SK-N-SH (cell line): ENCODE measurements at regions not wholly inside any gene's neighbourhood (a gene's known extent, or its start where the extent isn't known, plus 50 kb on each side); places are given as distances from the start of the nearest gene placed in this dataset.

Experiments
- CTCF ChIA-PET: fragments of 300-600, 350-600 bp; formaldehyde crosslinking; extraction: SDS; loops from one replicate; lab custom pipeline; 2021; lab: Yijun Ruan, JAX
- POLR2A ChIA-PET: fragments of 350-600 bp; sonication (Branson Sonifier 250); formaldehyde crosslinking; extraction: SDS; loops from one replicate; lab custom pipeline; 2020; ENCODE audit warnings: antibody characterized with exemption, inconsistent platforms; lab: Yijun Ruan, JAX
- DNase-seq: peaks from one replicate; pipeline ENCODE4 v3.0.0; 2012
- H2AFZ ChIP-seq: fragments of 200-600 bp; sonication (generic); 2 replicates; pipeline ENCODE4 v1.8.1; 2016; ENCODE audit warnings: antibody characterized with exemption, mild to moderate bottlenecking, low read depth
- H3F3A ChIP-seq: fragments of 200-600 bp; sonication (generic); replicated peaks from 2 replicates; pipeline ENCODE3; 2016; ENCODE audit warnings: antibody characterized with exemption, mild to moderate bottlenecking; ENCODE audit not compliant: insufficient read depth
- H3K27ac ChIP-seq, 2 experiments: fragments of 200-500 bp in 1 of 2; fragments of 200-600 bp in 1 of 2; sonication (Bioruptor generic) in 1 of 2; sonication (generic), shearing (Covaris generic) in 1 of 2; 2 replicates each; pipeline versions ENCODE4 v1.5.1 to v1.6.1; 2014 to 2016; ENCODE audit warnings: low read depth in 2 of 2, inconsistent platforms in 1 of 2, low read length in 1 of 2, mild to moderate bottlenecking in 1 of 2, mixed read lengths in 1 of 2
- H3K27me3 ChIP-seq: fragments of 200-600 bp; sonication (generic), shearing (Covaris generic); 2 replicates; pipeline ENCODE4 v1.6.1; 2016; ENCODE audit warnings: mixed run types; ENCODE audit not compliant: insufficient read depth
- H3K36me3 ChIP-seq, 2 experiments: fragments of 200-500 bp in 1 of 2; fragments of 200-600 bp in 1 of 2; sonication (Bioruptor generic) in 1 of 2; sonication (generic) in 1 of 2; replicated peaks in 1 of 2; 2 replicates each; pipeline versions ENCODE3 to v1.5.1; 2014 to 2016; ENCODE audit warnings: low read length in 1 of 2, mild to moderate bottlenecking in 1 of 2; ENCODE audit not compliant: insufficient read depth in 2 of 2, control insufficient read depth in 1 of 2
- H3K4me1 ChIP-seq, 2 experiments: fragments of 200-500 bp in 1 of 2; fragments of 200-600 bp in 1 of 2; sonication (Bioruptor generic) in 1 of 2; sonication (generic), shearing (Covaris generic) in 1 of 2; 2 replicates each; pipeline versions ENCODE4 v1.5.1 to v1.6.1; 2014 to 2016; ENCODE audit warnings: low read depth in 1 of 2, low read length in 1 of 2, mixed run types in 1 of 2; ENCODE audit not compliant: insufficient read depth in 2 of 2, control insufficient read depth in 1 of 2
- H3K4me2 ChIP-seq: fragments of 200-600 bp; sonication (generic), shearing (Covaris generic); 2 replicates; pipeline ENCODE4 v1.6.1; 2017; ENCODE audit warnings: mixed run types
- H3K4me3 ChIP-seq, 2 experiments: fragments of 200-500 bp in 1 of 2; fragments of 200-600 bp in 1 of 2; sonication (Bioruptor generic) in 1 of 2; sonication (generic), shearing (Covaris generic) in 1 of 2; 2 replicates each; pipeline versions ENCODE4 v1.5.1 to v1.8.1; 2014 to 2016; ENCODE audit warnings: low read depth in 2 of 2, inconsistent platforms in 1 of 2, low read length in 1 of 2, mild to moderate bottlenecking in 1 of 2, mixed read lengths in 1 of 2, moderate library complexity in 1 of 2
- H3K79me2 ChIP-seq: fragments of 200-600 bp; sonication (generic); 2 replicates; pipeline ENCODE4 v1.8.1; 2017; ENCODE audit warnings: mild to moderate bottlenecking; ENCODE audit not compliant: insufficient read depth
- H3K9ac ChIP-seq: fragments of 200-600 bp; sonication (generic); 2 replicates; pipeline ENCODE4 v1.6.1; 2017; ENCODE audit warnings: mixed run types
- H3K9me2 ChIP-seq: fragments of 200-600 bp; sonication (generic); 2 replicates; pipeline ENCODE4 v1.6.1; 2017; ENCODE audit warnings: mixed run types
- H3K9me3 ChIP-seq: fragments of 200-600 bp; sonication (generic); 2 replicates; pipeline ENCODE4 v1.6.1; 2017; ENCODE audit warnings: mixed run types, mild to moderate bottlenecking, moderate library complexity
- H4K20me1 ChIP-seq: fragments of 200-600 bp; sonication (generic); 2 replicates; pipeline ENCODE4 v1.6.1; 2017; ENCODE audit warnings: mild to moderate bottlenecking, mixed run types; ENCODE audit not compliant: insufficient read depth
- CHD2 ChIP-seq: fragments of 150-350 bp; IDR thresholded peaks from 2 replicates; pipeline ENCODE4 v1.6.1; 2018; ENCODE audit warnings: low read length; ENCODE audit not compliant: partially characterized antibody
- ELF1 ChIP-seq: IDR thresholded peaks from 2 replicates; pipeline ENCODE4 v1.4.0; 2012
- EP300 ChIP-seq, 2 experiments: IDR thresholded peaks; 2 replicates each; pipeline versions ENCODE4 v1.4.0 to v1.6.1; 2012; ENCODE audit warnings: borderline replicate concordance in 1 of 2, low read depth in 1 of 2, low read length in 1 of 2
- EZH2phosphoT487 ChIP-seq: fragments of 200-600 bp; sonication (generic); IDR thresholded peaks from 2 replicates; pipeline ENCODE4 v1.6.1; 2017; ENCODE audit warnings: low read depth, mixed run types, mild to moderate bottlenecking, antibody characterized with exemption, moderate library complexity, borderline replicate concordance
- FOXJ3 ChIP-seq: sonication (generic); formaldehyde crosslinking; IDR thresholded peaks from 2 replicates; pipeline ENCODE4 v1.5.1; 2020; ENCODE audit warnings: mild to moderate bottlenecking, missing genetic modification reagents
- FOXM1 ChIP-seq: IDR thresholded peaks from 2 replicates; pipeline ENCODE4 v1.4.0; 2012; ENCODE audit warnings: low read depth, mild to moderate bottlenecking
- GABPA ChIP-seq: IDR thresholded peaks from 2 replicates; pipeline ENCODE4 v1.4.0; 2012; ENCODE audit warnings: low read depth, mild to moderate bottlenecking
- GATA2 ChIP-seq: sonication (generic); formaldehyde crosslinking; IDR thresholded peaks from 2 replicates; pipeline ENCODE4 v1.5.0; 2020; ENCODE audit warnings: mild to moderate bottlenecking, missing genetic modification reagents
- JUND ChIP-seq: IDR thresholded peaks from 2 replicates; pipeline ENCODE4 v1.4.0; 2012
- MAX ChIP-seq: IDR thresholded peaks from 2 replicates; pipeline ENCODE4 v1.4.0; 2012; ENCODE audit warnings: low read depth
- MEF2A ChIP-seq: IDR thresholded peaks from 2 replicates; pipeline ENCODE4 v1.4.0; 2012; ENCODE audit warnings: low read depth, borderline replicate concordance
- MXI1 ChIP-seq: IDR thresholded peaks from 2 replicates; pipeline ENCODE4 v1.6.1; 2012; ENCODE audit warnings: mild to moderate bottlenecking, low read depth, low read length, improper control_type of control experiment
- NFIC ChIP-seq: IDR thresholded peaks from 2 replicates; pipeline ENCODE4 v1.4.0; 2012; ENCODE audit warnings: borderline replicate concordance
- PBX3 ChIP-seq: IDR thresholded peaks from 2 replicates; pipeline ENCODE4; 2012
- RCOR1 ChIP-seq: fragments of 150-350 bp; IDR thresholded peaks from 2 replicates; pipeline ENCODE4 v1.6.1; 2017; ENCODE audit warnings: antibody characterized with exemption, low read length
- REST ChIP-seq: IDR thresholded peaks from 2 replicates; pipeline ENCODE4 v1.6.1; 2012; ENCODE audit warnings: mild to moderate bottlenecking, low read depth, low read length, moderate library complexity
- RFX5 ChIP-seq: IDR thresholded peaks from 2 replicates; pipeline ENCODE4 v1.6.1; 2012; ENCODE audit warnings: mild to moderate bottlenecking, improper control_type of control experiment, low read length
- SMC3 ChIP-seq: IDR thresholded peaks from 2 replicates; pipeline ENCODE4 v1.6.1; 2012; ENCODE audit warnings: low read depth, low read length, improper control_type of control experiment
- USF1 ChIP-seq: IDR thresholded peaks from 2 replicates; pipeline ENCODE4 v1.4.0; 2012; ENCODE audit warnings: low read depth, borderline replicate concordance
- USF2 ChIP-seq: fragments of 150-350 bp; IDR thresholded peaks from 2 replicates; pipeline ENCODE4 v1.6.1; 2017; ENCODE audit warnings: antibody characterized with exemption, low read length, low read depth, borderline replicate concordance
- WGBS: methylation state at CpG from one replicate; pipeline ENCODE4 v1.1.6; 2017; ENCODE audit warnings: low lambda C conversion rate; 5-methylcytosine and 5-hydroxymethylcytosine counted together

GRCh38 chr6:74646461-74646860 lies 559.4 kb downstream of the COL12A1 start (continued):
- no peak for TF ChIP-seq USF2
- no peak for TF ChIP-seq REST
- no peak for TF ChIP-seq RFX5
- no peak for TF ChIP-seq JUND
- no peak for TF ChIP-seq FOXM1
- no peak for TF ChIP-seq MAX
- TF ChIP-seq GABPA: no peak
- TF ChIP-seq ELF1: no peak
- no peak for TF ChIP-seq GATA2
- no peak for TF ChIP-seq NFIC

GRCh38 chr6:74645108-74645849 lies 560.6 kb downstream of the COL12A1 start:
- no peaks in the 10 kb centered on the region for H4K20me1 ChIP-seq
- CTCF ChIA-PET: no interaction called here
- no peak for TF ChIP-seq REST
- TF ChIP-seq EP300 (IDR thresholded peaks at IDR 0.05; ENCODE audit: borderline replicate concordance in 1 of 2, low read depth in 1 of 2, low read length in 1 of 2): no peak
- TF ChIP-seq USF1: no peak
- TF ChIP-seq MAX: no peak
- TF ChIP-seq EZH2phosphoT487: no peak
- TF ChIP-seq RCOR1: no peak
- TF ChIP-seq MEF2A: no peak
- TF ChIP-seq FOXJ3: no peak
- no peak for TF ChIP-seq MXI1
- no peak for TF ChIP-seq PBX3
- no peak for TF ChIP-seq FOXM1
- TF ChIP-seq SMC3: no peak
- no peak for TF ChIP-seq GATA2
- no peak for TF ChIP-seq JUND
- TF ChIP-seq RFX5: no peak
- TF ChIP-seq CHD2: no peak

More at GRCh38 chr6:74645108-74645849, 560.6 kb downstream of the COL12A1 start:
- Histone ChIP-seq H3K4me1 (no peaks in the 10 kb centered on the region), H2AFZ (no peak overlapping the region), H3K4me2 (no peak overlapping the region), H3K79me2 (no peaks in the 10 kb centered on the region), H3F3A (no peaks in the 10 kb centered on the region), H3K27ac (no peak overlapping the region), H3K27me3 (no peaks in the 10 kb centered on the region), H3K9me2 (no peaks in the 10 kb centered on the region), H3K9me3 (no peaks in the 10 kb centered on the region), H3K9ac (no peak overlapping the region), H3K4me3 (no peak overlapping the region), H3K36me3 (no peaks in the 10 kb centered on the region)
- POLR2A ChIA-PET: no interaction called here
- no peak for DNase-seq
- 11% methylated on average over 6 of the region's 6 CpGs for WGBS
